Right renal cortex interstitium (tissue), 3 donors: ENCODE measurements at regions not wholly inside any gene's neighbourhood (a gene's known extent, or its start where the extent isn't known, plus 50 kb on each side); places are given as distances from the start of the nearest gene placed in this dataset.

ENCODE experiments used
- DNase-seq, 3 donors: peaks; one replicate each; pipeline ENCODE4 v3.0.0-alpha.2; 2013; ENCODE audit warnings: low read depth in 3 of 3, low spot score in 2 of 3

GRCh38 chr10:78545756-78546155 is 512.1 kb downstream of the RPS24 start:
- no peak for DNase-seq

DNA sequence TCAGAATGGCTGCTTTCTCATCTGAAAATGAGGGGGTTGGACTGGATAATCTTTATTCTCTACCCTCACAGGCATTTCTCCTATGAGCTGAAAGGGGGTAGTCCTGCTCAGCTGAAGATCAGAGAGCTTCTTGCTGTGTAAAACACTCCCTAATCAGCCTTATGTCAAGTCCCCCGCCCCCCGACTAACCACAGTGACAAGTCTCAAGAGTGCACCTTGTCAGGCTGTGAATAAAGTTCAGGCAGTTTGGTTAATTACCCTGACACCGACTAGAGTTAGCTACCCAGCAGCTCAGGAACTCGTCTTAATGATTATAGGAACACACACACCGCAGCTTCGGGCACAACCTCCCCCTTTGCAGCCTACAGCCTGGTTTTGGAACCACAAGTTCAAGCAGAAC is 513.7 kb downstream of the RPS24 start:
- DNase-seq, result no peak

DNA sequence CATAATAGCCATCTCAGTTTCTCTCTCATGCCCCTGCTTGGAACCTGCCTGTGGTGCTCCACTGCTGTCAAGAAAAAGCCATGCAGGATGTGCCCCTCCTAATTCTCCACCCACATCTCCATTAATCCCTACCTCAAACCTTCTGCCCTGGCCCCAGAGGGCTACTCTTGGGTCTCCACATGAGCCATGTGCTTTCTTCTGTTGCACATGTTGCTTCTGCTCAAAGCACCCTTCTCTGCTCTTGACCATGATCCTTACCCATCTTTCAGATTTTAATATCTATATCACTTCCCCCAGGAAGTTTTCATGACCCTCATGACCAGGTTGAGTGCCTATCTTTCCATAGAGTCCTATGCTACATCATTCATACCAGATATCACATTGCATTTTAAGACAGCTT is 514.2 kb downstream of the RPS24 start:
- no peak for DNase-seq

DNA sequence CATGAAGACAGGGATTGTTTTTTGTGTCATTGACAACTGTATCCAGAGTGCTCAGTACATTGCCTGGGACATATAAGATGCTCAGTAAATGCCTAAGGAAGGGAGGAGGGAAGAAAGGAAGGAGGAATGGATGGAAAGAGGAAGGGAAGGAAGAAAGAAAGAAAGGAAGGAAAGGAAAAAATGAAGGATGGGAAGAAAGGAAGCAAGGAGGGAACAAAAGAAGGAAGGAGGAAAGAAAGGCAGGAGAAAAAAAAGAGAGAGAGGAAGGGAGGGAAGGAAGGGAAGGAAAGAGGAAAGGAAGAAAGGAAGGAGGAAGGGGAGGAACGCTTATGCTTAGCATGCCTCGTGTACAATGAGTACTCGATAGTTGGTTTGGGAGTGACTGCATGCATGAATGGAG is 514.7 kb downstream of the RPS24 start:
- DNase-seq, result no peak

DNA sequence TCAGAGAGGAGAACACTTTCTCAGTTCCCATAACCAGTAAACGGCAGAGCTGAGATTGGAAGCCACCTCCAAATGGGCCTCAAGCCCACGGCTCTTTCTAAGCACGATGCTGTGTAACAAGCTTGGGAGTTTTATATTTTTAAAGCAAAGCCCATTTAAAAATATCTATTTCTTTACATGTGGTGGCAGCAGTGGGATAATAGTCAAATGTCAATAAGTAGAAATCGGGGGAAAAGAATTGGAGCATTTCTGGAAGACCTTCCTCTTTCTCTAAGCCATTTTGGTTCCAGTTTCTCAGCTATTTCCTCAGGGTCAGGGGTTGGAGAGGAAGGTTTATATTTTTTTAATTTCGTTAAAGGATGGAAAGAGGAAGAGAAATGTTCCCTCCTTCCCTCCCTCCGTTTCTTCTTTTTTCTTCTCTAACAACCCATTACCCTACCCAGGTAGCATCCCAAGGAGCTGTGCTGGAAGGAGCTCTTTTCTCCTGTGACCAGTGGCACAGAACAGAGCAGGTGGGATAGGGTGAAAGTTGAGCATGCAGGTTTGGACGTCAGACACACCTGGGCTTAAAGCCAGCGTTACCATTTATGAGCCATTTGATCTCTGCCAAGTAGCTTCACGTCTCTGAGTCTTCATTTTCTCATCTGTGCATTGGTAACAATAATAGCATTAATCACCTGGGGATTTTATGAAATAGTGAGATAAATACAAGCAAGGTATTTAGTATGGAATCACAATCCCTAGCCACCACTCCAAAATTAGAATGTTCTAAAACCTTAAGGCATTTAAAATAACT is 515.7 kb downstream of the RPS24 start:
- DNase-seq, result no peak

DNA sequence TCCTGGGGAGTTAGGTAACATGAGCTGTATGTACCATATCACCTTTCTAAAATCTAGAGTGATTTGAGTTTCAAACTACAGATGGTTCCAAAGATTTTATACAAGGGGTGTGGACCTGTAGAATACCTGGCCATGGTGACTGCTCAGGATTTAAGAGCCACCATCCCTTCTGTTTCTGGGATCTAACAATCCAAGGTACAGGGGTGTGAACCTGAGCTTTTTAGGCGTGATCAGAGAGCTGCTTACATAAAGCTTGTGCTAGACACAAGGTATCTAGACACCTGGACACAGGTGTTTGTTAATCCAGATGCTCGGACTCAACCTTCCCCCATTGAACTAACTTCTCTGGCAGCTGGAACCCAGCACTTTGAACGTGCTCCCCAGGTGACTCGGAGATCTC is 516.4 kb downstream of the RPS24 start:
- no peak for DNase-seq

GRCh38 chr10:78550716-78551115 is 517.1 kb downstream of the RPS24 start:
- no peak for DNase-seq

GRCh38 chr10:78551184-78552005 is 517.4 kb upstream of the ZMIZ1 start:
- no peak for DNase-seq

GRCh38 chr10:78552261-78552811 is 516.4 kb upstream of the ZMIZ1 start:
- DNase-seq, result peak; percentile 60 to 70 (median 63)

DNA sequence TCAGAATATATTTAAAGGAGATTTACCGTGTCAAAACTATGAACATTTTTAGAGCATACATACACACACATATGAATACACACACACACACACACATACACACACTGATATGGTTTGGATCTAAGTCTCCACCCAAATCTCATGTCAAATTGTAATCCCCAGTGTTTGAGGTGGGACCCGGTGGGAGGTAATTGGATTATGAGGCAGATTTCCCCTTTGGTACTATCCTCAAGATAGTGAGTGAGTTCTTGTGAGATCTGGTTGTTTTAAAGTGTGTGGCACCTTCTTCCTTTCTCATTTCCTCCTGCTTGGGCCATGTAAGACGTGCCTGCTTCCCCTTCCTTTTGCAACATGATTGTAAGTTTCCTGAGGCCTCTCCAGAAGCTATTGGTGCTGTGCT is 515.0 kb upstream of the ZMIZ1 start:
- no peak for DNase-seq

- no peak for DNase-seq
These were observed 513.6 kb upstream of the ZMIZ1 start for GRCh38 chr10:78555128-78555527.

- no peak for DNase-seq
These were observed 511.9 kb upstream of the ZMIZ1 start for GRCh38 chr10:78556705-78557432.

GRCh38 chr10:78557433-78557925 is 511.3 kb upstream of the ZMIZ1 start:
- no peak for DNase-seq

DNA sequence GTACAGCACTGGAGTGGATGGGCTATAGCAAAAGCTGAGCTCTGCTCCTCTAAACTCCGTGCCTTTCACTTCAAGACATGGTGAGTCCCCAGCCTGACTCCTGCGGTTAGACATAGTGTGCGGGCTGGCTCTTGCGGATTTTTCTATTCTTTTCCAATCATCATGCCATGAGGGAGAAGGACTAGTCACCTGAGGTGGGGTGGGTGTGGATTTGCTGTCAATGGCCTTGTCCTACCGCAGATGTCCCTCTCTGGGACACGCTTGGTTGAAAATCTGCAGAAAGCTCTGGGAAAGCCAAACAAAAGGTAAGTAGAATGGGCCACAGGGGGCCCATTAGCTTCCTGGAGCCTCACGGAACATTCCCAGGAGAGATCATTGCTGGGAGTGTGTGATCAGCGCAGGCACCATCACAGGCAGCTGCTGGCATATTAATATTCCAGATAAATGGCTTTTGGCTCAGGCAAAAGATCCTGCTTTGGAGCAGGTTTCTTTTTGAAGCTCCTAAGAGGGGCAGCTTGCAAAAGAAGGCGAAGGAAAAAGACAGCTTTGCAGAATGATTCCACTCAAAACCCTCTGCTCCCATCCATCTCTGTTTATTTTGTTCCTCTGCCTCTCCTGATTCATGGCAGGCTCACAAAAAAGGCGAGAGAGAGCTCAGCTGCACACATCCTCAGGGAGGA is 509.0 kb upstream of the ZMIZ1 start:
- no peak for DNase-seq

DNA sequence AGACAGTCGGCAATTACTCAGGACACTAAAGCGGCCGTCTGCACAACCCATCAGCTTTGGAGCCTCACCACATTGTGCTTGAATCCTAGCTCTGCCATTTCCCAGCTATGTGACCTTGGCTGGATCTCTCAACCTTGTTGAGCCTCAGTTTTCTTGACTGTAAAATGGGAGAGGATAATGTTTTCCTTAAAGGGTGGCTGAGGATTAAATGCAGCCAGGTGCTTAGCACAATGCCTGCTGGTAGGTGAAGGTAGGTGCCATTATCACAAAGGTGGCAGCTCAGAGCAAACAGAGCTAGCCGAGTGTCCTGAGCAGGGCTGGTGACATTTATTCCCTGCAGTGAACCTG is 508.5 kb upstream of the ZMIZ1 start:
- DNase-seq, result no peak

DNA sequence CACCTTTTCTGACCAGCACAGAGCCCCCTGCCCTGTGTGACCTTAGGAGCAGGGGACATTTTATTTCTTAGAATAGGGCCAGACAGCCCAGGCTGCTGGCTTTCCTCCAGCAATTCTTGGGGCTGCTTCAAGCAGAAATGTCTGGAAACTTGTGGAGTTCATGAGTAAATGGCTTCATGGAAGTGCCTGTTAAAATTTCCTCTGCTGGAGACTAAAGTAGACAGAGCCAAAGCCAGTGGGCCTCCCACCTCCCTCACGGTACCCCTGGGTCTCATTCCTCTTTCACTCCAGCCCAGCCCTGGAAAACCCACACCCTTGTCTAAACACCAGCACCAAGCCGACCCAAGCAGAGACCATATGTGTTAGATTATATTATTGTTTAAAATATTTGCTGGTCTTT is 505.5 kb upstream of the ZMIZ1 start:
- DNase-seq, result no peak

DNA sequence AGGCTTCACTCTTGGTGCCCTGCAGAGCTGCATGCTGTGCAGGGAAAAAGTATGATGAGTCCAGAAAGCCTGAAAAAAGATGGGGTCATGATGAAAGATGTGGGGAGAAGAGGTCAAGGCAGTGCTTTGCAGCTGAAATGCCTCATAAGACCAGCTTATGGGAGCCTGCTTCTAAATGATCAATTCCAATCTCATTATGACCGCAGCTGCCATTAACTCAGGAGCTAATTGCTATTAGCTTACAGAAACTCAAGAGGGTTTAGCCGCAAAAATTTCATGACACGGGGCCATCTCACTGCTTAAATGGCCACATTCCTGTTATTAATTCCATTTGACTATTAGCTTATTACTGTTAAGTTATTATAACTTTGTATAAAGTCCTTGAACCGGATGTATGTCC is 502.9 kb upstream of the ZMIZ1 start:
- DNase-seq, result no peak

DNA sequence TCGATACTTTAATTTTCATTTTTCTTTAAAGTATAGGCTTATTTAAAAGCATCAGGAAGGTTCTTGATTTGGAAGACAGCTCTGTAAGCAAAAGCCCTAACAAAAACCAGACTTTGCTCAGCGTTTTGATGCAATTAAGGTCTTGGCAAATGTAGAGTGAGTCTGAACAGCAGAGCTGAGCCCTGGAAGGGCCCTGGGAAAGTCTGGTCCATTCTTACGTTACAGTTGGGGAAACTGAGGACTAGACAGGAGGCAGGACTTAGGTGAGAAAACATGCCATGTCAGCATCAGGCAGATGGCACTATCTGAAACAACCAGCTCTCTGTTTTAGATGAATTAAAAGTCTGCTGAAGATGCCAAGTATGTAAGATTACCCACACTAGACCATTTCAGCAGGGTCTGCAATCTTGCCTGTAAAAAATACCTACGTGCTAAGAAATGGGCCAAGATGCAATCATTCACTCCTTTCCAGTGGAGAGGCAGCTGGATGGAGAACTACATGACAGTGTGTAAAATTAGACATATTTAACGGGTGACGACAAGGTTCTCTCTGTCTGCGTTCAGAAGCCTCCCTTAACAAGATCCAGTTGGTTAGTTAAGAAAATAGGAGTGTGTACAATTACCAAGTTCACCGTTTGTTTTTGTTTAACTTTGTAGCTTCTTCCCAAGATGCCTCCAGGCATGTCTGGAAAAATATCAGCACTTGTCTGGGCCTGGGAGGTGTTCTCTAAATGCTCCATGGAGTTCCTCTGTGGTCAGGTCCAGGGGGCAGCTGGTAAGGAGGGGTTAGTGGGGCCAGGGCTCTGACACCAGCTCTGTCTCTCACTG is 502.3 kb upstream of the ZMIZ1 start:
- no peak for DNase-seq

DNA sequence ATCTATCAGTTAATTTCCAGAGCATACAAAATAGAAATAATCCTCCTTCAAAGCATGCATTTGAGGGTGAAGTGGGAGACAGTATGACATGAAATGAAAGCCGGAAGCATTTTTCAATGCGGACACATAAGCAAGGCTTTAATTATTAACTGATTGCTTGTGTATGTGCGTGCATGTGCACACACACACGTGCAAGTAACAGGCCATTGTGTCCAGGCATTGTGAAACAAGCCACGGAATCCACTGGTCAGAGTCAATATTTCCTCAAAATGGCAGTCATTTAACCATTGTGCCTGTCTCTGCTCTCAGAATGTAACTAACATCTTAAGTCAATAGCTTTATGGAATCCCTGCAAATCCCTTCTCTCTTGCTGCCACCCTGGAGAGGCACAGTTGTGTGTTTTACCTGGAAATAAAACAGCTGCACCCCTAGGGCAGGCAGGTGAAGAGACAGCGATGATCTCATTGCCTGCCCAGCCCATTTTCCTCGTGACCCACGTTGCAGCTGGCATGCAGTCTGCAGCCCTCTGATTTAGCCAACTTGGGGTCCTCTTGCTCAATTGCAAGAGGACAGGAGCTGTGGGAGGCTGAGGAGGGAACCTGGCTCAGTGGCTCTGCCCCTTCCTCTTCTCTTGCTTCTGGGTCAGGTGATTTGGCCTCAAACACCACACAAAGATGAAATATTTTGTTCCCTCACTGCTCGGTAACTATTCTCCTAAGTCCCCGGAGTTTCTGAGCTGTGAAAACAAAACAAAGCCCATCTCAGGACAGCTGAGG is 500.9 kb upstream of the ZMIZ1 start:
- no peak for DNase-seq
